ENCODE measurements at regions not wholly inside any gene's neighbourhood (a gene's known extent, or its start where the extent isn't known, plus 50 kb on each side); places are given as distances from the start of the nearest gene placed in this dataset.

- DNase-seq = no peak
These were observed 427.2 kb downstream of the KCNJ3 start for GRCh38 chr2:155125585-155126230.

DNA sequence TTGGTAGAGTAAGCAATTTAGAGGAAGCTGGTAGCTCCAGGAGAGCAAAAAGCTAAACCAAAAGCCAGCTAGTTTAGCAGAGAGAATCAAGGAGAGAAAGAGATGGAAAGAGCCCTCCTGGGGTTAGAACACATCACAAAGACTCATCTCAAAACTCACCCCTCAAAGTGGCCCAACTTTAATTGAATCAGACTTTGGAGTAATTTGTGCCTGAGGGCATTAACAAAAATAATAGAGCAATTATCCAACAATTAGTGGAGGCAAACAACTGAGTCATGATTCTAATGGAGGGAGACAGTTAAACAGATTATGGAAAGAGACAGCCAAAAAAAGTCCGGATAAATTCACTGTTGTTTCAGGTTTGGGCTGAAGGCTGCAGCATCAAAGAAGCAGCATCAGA lies 417.4 kb downstream of the KCNJ3 start:
- no peak for DNase-seq

DNA sequence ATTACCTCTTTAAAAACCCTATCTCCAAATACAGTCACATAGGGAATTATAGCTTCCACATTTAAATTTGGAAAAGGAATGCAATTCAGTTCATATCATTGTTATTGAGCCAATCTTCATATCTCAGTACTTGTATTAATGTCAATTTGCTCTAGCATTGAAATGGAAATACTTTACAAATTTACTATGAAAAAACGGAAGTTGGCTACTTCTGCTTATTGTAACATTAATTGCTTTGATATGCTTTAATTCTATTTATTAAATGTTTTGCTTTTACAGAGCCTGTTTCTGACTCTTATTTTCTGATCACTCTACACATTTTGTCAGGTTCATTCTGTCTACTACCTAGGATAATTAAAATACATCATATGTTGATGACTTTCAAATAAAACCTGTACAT lies 412.6 kb downstream of the KCNJ3 start:
- DNase-seq = no peak

GRCh38 chr2:155109527-155109926 lies 411.0 kb downstream of the KCNJ3 start:
- no peak for DNase-seq

DNA sequence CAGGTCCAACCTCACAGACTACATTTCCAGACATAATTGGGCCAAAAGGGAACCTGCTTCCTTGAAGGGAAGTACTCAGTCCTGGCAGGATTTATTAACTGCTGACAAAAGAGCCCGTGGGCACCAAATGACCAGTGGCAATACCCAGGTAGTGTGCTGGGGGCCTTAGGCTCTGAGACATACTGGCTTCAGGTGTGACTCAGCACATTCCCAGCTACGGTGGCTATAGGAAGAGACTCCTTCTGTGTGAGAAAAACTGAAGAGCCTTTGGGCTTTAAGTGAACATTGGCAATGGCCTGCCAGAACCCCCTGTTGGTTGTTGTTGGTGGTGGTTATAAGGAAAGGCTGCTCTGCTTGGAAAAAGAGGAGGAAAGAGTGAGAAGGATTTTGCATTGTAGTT lies 401.8 kb downstream of the KCNJ3 start:
- no peak for DNase-seq

DNA sequence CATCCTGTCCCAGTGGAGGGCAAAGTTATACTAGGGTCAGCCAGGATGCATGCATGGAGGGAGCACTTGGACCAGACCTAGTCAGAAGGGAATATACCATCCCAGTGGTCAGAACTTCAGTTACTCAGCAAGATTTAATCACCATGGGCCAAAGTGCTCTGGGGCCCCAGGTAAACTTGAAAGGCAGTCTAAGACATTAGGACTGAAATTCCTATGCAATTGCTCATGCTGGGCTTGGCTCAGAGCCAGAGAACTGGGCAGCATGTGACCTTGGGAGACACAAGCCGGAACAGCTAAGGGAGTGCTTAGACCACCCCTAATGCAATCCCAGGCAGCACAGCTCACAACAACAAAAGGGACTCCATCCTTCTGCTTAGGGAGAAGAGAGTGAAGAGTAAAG lies 401.3 kb downstream of the KCNJ3 start:
- no peak for DNase-seq

GRCh38 chr2:155095613-155096012 lies 397.1 kb downstream of the KCNJ3 start:
- DNase-seq = no peak

DNA sequence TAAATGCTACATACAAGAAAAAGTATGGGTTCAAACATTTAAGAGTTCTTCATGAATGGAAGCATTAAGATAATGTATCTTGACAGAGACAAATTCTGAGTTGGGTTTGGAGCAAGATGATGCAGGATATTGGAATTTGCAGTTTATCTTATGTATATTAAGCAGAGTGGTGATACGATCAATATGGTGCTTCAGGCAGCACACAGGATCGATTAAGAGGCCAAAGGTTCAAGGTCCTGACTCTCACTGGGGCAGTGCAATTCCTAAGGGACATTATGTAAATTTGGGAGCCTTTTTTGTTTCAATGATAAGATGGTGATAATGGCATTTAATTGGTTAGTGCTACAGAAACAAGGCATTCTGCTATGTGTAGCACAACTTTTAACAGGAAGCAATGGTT lies 381.9 kb downstream of the KCNJ3 start:
- DNase-seq = no peak

- DNase-seq = peak; percentile 90
These were observed 372.0 kb downstream of the KCNJ3 start for GRCh38 chr2:155070489-155070888.

DNA sequence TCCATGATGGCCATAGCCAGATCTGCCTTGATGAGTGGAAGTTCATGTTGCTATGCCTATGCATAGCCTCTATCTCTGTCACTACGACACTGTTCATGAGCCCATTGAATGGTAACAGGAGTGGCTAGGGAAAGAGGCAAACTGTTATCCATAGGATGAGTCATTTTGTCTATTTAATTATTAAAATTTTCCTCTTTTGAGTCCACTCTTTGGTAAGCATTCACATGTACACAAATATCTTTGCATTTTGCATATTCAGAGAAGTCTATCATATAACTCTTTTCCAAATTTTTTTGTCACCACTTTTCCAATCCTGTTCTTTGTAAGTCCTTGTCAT lies 364.4 kb downstream of the KCNJ3 start:
- DNase-seq = no peak

GRCh38 chr2:155062250-155062921 lies 363.9 kb downstream of the KCNJ3 start:
- no peak for DNase-seq

DNA sequence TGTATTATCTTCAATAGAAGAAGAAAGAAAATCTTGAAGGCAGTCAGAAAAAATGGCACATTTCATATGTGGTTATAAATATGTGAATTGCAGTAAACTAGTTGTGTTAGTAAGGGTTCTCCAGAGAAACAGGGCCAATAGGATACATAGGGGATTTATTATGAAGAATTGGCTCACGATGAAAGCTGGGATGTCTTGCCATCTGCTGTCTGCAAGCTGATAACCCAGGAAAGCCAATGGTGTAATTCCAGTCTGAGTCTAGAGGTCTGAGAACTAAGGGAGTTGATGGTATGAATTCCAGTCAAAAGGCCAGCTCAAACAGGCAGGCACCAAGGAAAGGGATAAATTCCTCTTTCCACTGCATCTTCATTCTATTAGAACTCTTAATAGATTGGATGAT lies 362.4 kb downstream of the KCNJ3 start:
- DNase-seq = peak; percentile 69

GRCh38 chr2:155054712-155055111 lies 356.2 kb downstream of the KCNJ3 start:
- no peak for DNase-seq

DNA sequence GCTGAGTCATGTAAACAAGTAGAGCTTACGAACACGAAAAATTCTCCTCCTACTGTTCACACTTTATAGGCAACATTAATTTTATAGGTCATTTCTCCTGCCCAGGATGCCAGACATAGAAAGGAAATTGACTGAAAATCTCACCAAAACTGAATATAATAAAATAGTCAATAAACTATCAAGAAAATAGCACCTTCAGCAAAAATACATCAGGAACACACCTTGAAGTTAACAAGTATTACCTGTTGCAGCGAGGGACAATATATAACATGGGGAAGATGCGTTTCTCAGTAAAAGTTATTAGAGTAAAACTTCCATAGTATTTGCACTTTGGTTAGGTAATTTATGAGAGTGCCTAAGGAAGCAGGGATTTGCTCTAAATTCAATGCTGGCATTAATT lies 344.6 kb downstream of the KCNJ3 start:
- no peak for DNase-seq

DNA sequence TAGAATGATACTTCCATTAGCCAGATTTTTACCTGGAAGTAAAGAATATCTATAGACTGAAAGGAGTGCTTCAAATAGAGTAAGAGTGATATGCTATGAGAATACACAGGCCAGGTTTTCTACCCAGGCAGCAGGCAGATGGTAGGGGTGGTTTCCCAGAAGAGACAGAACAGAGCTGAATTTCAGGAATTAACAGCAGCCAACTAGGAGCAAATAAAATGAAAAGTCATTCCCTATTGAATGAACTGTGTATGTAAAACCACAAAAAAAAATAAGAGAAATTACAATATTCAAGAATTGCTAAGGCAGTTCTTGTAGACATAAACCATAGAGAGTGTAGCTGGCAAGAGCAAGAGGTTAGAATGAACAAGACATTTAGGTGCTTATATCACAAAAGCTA lies 336.8 kb downstream of the KCNJ3 start:
- DNase-seq = peak; percentile 16

GRCh38 chr2:155033652-155034051 lies 335.2 kb downstream of the KCNJ3 start:
- DNase-seq = no peak

DNA sequence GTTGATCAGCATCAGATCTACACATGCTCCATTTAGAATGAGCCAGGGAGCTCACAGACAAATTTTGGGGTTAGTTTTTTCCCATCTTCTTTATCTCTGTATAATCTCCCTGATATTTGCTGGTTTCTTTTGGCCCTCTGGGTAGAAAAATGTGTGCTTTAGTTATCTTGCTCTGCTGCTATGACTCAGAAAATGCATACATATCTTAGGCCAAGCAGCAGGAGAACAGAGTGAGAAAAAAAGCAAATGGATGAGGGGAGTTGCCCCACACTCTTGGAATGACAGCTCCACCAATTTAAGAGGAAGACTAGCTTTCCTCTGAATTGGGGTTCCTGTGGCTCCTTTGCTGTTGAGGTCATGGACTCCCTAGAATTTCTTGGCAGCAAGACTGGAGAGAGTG lies 331.8 kb downstream of the KCNJ3 start:
- DNase-seq = no peak

GRCh38 chr2:155026651-155027174 lies 328.2 kb downstream of the KCNJ3 start:
- peak; percentile 38 for DNase-seq

DNA sequence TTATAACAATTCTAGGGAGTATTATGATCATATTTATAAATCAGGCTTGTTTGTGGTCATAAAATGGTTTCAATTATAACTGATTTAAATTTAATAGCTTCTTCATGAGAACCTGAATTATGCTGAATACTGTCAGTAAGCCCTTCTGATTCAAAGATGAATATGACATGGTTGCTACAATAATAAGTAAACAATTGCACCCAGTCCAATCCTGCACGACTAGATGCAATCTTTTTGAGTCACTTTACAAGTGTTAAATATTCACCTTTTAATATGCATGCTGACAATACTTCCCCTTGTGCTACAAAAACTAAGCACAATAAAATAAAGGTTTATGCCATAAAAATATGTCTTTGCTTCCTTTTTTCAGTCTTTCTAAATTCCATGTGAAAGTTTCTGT lies 325.2 kb downstream of the KCNJ3 start:
- DNase-seq = no peak

DNA sequence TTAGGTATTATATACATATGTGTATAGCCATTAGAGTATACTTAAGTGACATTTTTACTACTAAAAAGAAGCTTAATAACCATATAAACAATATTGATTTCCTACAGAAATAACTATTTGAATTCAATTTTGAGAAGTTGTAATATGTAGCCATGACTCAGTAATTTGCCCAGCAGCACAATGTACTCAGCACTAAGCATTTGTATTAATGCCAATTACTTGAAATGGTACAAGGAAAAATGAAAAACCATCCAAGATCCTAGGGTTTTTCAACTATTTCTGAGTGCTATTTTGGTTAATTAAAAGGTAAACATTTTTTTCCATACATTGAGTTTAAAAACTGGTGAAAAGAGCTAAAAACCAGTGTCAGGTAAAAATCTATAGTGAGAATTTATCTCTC lies 324.0 kb downstream of the KCNJ3 start:
- DNase-seq = no peak

- peak; percentile 39 for DNase-seq
These were observed 323.1 kb downstream of the KCNJ3 start for GRCh38 chr2:155021618-155022017.

- no peak for DNase-seq
These were observed 321.8 kb downstream of the KCNJ3 start for GRCh38 chr2:155020246-155020645.

- DNase-seq = no peak
These were observed 312.4 kb downstream of the KCNJ3 start for GRCh38 chr2:155010925-155011324.

- no peak for DNase-seq
These were observed 296.9 kb downstream of the KCNJ3 start for GRCh38 chr2:154995361-154995760.

- DNase-seq = no peak
These were observed 294.3 kb downstream of the KCNJ3 start for GRCh38 chr2:154992826-154993225.
